Activated T-cell treated with anti-CD3 and anti-CD28 coated beads for 1 hour (primary cell): ENCODE measurements at regions not wholly inside any gene's neighbourhood (a gene's known extent, or its start where the extent isn't known, plus 50 kb on each side); places are given as distances from the start of the nearest gene placed in this dataset.

ENCODE experiments used
- DNase-seq: peaks from one replicate; pipeline ENCODE4 v3.0.0-alpha.2; 2020; ENCODE audit warnings: low read depth

DNA sequence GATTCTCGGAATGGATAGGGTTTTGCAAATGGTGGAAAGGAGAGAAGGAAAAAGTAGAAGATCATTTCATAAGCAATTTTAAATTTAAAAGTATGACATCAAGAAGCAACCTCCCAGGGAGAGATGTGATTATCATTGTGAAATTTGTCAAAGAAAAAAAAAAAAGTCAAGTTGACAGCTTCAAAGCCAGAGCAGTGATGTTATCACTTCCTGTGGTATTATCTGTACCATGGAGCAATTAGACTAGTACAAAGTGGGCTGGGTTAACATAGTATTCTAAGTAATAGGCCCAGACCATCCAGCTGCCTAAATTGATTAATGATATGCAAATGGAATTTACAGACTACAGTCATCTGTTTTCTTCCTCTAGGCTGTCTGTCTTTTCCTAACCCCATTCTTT, 84.0 kb upstream of the NPY start:
- DNase-seq = no peak

DNA sequence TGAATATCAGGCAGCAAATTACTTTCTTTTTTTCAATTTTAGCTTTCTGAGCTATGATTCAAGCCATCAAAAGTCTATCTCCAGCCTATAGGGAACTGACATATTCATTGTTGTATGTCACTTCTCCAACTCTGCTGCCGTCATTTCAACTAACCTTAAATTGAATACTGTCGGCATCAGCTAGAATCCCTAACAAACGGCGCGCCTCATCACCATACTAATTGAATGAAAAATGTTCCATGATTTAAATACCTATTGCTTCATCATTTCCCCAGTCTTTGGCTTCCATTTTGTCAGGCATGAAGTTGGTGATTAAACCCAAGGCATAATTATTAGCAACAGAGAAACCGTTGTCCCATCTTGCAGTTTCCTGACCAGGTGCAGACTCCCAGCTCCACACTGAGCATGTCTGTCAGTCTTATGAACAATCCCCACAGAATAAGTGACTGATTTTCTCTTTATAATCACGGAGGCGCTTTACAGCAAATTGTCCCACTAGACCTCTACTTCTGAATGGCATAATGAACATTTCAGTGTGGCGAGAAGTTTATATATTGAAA, 83.5 kb upstream of the NPY start:
- no peak for DNase-seq

GRCh38 chr7:24201226-24201625, 82.8 kb upstream of the NPY start:
- no peak for DNase-seq

DNA sequence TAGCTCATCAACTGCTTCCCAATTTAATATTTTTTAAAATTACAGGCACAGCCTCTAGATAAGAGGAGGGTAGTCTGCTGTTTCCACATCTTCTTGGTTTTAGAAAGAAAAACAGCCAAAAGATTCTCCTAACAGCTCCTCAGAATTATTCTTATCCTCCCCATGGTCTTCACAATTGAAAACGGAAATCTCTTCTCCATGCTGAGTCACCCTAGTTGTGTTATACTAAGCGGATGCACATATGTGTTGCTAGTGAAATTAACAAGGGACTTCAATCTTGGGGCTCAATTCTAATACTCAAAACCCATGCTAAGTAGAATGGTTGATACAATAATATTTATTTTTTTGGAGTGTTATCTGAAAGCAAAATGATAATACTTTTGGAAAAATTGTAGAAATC, 71.9 kb upstream of the NPY start:
- no peak for DNase-seq

- no peak for DNase-seq
These were observed 70.7 kb upstream of the NPY start for GRCh38 chr7:24213311-24213710.

DNA sequence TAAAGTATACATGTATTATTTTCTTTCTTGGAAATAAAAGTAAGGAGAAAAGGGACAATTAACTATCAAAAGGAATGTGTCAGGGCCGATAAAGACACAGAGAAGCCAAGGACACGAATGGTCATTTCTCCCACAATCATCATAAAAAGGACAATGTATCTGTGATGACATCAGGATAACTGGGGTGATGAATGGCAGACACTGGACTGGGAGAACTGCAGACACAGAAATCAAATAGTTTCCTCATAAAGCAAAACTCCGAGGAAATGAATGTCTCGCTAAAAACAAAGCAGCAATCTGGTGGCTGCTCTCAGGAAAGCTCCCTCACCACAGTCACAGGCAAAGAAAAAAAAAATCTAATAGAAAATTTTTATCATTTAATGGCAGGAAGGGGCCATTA, 69.3 kb upstream of the NPY start:
- DNase-seq = no peak

DNA sequence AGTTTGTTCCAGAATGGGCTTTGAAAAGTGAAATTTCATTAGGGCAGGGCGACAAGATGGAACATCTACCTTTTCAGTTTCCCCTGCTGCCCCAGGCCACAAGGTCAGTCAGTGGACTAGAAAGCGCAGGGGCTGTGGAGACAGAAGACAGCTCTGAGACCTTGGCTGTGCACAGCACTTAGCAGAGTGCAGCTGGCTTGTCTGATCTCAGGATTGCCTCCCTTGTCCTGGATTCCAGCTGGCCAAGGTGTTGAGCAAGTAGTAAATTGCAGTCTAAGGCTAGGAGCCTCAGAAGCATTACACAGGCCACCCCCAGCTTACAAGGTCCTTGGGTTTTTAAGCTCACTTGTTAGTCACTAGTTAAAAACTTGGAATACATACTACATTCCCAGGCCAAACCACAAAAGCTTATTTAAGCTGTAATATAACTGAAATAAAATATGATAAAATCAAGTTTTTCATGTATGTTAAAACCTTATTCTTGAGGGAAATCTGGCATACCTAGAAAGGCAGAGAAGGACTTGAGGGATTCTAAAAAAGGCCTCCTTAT, 67.3 kb upstream of the NPY start:
- no peak for DNase-seq

GRCh38 chr7:24221500-24221899, 62.5 kb upstream of the NPY start:
- DNase-seq = no peak

GRCh38 chr7:24227068-24227467, 56.9 kb upstream of the NPY start:
- no peak for DNase-seq

DNA sequence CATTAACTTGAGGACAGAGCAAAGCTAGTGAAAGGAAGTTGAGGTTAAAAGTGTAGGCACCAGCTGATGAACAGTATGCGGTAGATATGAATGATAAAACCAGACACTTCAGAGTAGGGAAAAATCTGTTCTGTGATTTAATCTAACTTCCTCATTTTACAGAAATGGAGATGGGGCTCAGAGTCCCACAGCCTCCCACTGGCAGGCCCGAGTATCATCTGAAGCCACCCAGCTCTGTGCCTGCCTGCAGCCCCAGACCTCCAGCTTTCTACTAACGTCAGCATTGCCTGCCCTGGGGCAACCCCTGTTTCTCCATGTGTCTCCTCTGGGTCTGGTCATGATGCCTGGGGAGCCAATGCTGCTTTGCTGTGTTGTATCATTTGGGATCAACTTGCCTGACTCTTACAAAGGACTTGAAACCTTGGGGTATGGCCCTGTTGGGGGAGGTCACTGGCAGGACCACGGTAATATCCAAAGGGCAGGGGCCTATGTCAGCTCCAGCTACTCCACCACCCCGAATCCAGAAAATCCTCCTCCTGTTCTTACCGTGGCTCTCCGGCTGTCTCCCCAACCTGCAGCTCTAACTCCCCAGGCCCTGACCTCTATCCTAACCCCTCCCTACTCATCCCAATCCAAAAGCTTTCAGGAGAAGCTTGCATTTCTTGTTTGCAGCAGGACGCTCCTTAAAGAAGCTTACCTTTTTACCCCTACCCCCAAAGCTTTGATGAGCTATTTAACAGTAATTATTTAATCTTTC, 56.2 kb upstream of the NPY start:
- DNase-seq = peak; percentile 2

GRCh38 chr7:24229481-24230226, 54.3 kb upstream of the NPY start:
- DNase-seq = no peak

DNA sequence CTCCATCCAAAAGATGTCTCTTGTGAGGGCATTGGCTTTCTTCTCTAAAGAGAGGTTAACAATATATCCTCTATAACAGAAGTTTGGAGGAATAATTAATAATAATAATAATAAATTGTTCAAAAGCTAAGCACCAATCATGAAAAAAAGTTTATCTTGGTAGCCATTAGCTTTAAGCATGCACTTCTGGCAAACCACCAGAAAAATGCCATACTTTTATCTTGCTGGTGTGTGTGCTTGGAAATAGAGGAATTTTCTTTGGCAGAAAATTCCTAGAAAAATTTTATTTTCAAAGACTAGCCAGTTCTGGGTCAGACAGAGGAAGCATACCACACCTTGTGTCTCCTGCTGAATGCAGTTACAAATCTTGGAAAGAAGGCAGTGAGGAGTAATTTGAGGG, 52.5 kb upstream of the NPY start:
- DNase-seq = no peak

- no peak for DNase-seq
These were observed 50.6 kb upstream of the NPY start for GRCh38 chr7:24233386-24233785.
